ENCODE measurements at regions not wholly inside any gene's neighbourhood (a gene's known extent, or its start where the extent isn't known, plus 50 kb on each side); places are given as distances from the start of the nearest gene placed in this dataset.

DNA sequence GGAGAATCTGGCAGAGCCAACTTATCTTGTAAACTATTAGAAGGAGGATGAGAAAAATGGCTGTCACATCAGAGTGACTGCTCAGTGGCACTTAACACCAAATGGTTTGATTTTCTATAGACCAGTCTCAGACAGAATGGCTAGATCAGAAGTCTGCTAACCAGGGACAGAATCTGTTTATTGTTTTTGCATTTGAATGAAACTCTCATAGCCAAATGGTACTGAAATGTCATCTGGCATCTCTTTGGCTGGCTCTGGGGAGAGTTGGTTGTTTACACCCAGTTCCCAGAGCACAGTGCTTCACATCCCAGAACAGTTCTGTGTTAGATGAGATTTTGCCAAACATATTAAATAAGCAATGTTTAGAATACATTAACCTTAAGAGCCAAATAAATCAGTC lies 106.6 kb upstream of the HMHB1 start:
- DNase-seq (ENCODE audit: low spot score), result no peak
- Histone ChIP-seq H3K4me3 (no peak overlapping the region), H2AFZ (no peak overlapping the region), H3K4me2 (no peak overlapping the region), H3K4me1 (ENCODE audit: insufficient read depth) (no peaks in the 10 kb centered on the region), H3K36me3 (replicated peaks; ENCODE audit: insufficient read depth, low read depth) (no peaks in the 10 kb centered on the region), H3K9me3 (ENCODE audit: low read depth) (no peaks in the 10 kb centered on the region), H3K27me3 (no peaks in the 10 kb centered on the region), H4K20me1 (ENCODE audit: insufficient read depth, poor library complexity, severe bottlenecking) (no peaks in the 10 kb centered on the region), H3K79me2 (no peaks in the 10 kb centered on the region), H3K9me2 (replicated peaks; ENCODE audit: insufficient read depth) (no peaks in the 10 kb centered on the region), H3K27ac (no peak overlapping the region)
- TF ChIP-seq, protein P1, sequence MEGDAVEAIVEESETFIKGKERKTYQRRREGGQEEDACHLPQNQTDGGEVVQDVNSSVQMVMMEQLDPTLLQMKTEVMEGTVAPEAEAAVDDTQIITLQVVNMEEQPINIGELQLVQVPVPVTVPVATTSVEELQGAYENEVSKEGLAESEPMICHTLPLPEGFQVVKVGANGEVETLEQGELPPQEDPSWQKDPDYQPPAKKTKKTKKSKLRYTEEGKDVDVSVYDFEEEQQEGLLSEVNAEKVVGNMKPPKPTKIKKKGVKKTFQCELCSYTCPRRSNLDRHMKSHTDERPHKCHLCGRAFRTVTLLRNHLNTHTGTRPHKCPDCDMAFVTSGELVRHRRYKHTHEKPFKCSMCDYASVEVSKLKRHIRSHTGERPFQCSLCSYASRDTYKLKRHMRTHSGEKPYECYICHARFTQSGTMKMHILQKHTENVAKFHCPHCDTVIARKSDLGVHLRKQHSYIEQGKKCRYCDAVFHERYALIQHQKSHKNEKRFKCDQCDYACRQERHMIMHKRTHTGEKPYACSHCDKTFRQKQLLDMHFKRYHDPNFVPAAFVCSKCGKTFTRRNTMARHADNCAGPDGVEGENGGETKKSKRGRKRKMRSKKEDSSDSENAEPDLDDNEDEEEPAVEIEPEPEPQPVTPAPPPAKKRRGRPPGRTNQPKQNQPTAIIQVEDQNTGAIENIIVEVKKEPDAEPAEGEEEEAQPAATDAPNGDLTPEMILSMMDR (IDR thresholded peaks at IDR 0.05; ENCODE audit: poor library complexity), result no peak
- TF ChIP-seq EZH2 (IDR thresholded peaks at IDR 0.05; ENCODE audit: borderline replicate concordance) (no peak), EZH2phosphoT487 (IDR thresholded peaks at IDR 0.05; ENCODE audit: low read depth, severe bottlenecking, unreplicated experiment) (no peak)

DNA sequence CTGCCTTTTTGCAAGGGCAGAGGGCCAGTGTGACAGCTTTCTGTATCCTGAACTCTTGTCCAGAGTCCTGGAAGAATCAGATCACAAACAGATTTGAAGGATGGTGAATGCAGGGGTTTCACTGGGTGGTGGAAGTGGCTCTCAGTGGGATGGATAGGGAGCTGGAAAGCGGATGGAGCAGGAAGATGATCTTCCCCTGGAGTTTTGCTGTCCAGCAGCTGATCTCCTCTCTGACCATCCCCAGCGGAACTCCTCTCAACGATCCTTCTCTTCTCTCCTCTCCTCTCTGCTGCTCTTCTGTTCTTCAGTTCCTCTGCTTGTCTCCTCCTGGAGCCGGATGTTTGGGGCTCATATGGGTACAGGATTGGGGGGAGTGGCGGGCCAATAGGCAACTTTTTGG lies 108.3 kb upstream of the HMHB1 start:
- no peaks in the 10 kb centered on the region for H3K9me2 ChIP-seq (replicated peaks; ENCODE audit: insufficient read depth)
- no peaks in the 10 kb centered on the region for H3K36me3 ChIP-seq (replicated peaks; ENCODE audit: insufficient read depth, low read depth)
- H2AFZ ChIP-seq, result no peak overlapping the region
- H3K79me2 ChIP-seq, result no peaks in the 10 kb centered on the region
- H3K27ac ChIP-seq, result no peak overlapping the region
- H3K4me2 ChIP-seq, result no peak overlapping the region
- no peak overlapping the region for H3K4me3 ChIP-seq
- no peaks in the 10 kb centered on the region for H3K27me3 ChIP-seq
- H3K4me1 ChIP-seq (ENCODE audit: insufficient read depth), result no peaks in the 10 kb centered on the region
- DNase-seq (ENCODE audit: low spot score), result no peak
- H3K9me3 ChIP-seq (ENCODE audit: low read depth), result no peaks in the 10 kb centered on the region
- whole genome bisulfite sequencing (ENCODE audit: low lambda C conversion rate, missing lambda C conversion rate), result 95% methylated on average over 5 of the region's 5 CpGs
- no peak for TF ChIP-seq EZH2phosphoT487 (IDR thresholded peaks at IDR 0.05; ENCODE audit: low read depth, severe bottlenecking, unreplicated experiment)
- TF ChIP-seq EZH2 (IDR thresholded peaks at IDR 0.05; ENCODE audit: borderline replicate concordance), result no peak
- no peaks in the 10 kb centered on the region for H4K20me1 ChIP-seq (ENCODE audit: insufficient read depth, poor library complexity, severe bottlenecking)

DNA sequence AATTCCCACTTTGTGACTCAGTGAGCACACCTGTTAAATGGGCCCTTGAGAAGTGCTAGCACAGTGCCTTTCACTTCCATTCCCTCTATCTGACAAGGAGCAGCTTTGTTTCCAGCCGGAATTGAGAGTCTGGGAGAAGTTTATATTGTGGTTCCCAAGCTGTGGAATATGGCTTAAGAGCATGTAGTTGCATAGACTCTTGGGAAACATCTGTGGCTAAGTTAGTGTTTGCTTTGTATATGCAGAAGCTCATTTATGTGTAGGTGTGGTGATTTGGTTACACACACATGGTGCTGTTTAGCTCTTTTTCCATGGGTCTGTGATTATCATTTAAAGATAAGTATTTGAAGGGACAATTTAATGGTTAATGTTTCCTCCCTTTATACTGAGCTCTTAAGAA lies 110.5 kb upstream of the HMHB1 start:
- H3K79me2 ChIP-seq, result no peaks in the 10 kb centered on the region
- TF ChIP-seq, protein P1 (IDR thresholded peaks at IDR 0.05; ENCODE audit: poor library complexity), result no peak
- TF ChIP-seq EZH2 (IDR thresholded peaks at IDR 0.05; ENCODE audit: borderline replicate concordance) (no peak), EZH2phosphoT487 (IDR thresholded peaks at IDR 0.05; ENCODE audit: low read depth, severe bottlenecking, unreplicated experiment) (no peak)
- no peaks in the 10 kb centered on the region for H3K9me2 ChIP-seq (replicated peaks; ENCODE audit: insufficient read depth)
- H3K4me1 ChIP-seq (ENCODE audit: insufficient read depth), result no peaks in the 10 kb centered on the region
- no peak overlapping the region for H2AFZ ChIP-seq
- no peak overlapping the region for H3K4me2 ChIP-seq
- no peaks in the 10 kb centered on the region for H3K36me3 ChIP-seq (replicated peaks; ENCODE audit: insufficient read depth, low read depth)
- H4K20me1 ChIP-seq (ENCODE audit: insufficient read depth, poor library complexity, severe bottlenecking), result no peaks in the 10 kb centered on the region
- 71% methylated on average over 1 of the region's 1 CpG for WGBS (ENCODE audit: low lambda C conversion rate, missing lambda C conversion rate)
- no peak overlapping the region for H3K27ac ChIP-seq
- no peaks in the 10 kb centered on the region for H3K9me3 ChIP-seq (ENCODE audit: low read depth)
- H3K4me3 ChIP-seq, result no peak overlapping the region
- no peaks in the 10 kb centered on the region for H3K27me3 ChIP-seq
- no peak for DNase-seq (ENCODE audit: low spot score)

DNA sequence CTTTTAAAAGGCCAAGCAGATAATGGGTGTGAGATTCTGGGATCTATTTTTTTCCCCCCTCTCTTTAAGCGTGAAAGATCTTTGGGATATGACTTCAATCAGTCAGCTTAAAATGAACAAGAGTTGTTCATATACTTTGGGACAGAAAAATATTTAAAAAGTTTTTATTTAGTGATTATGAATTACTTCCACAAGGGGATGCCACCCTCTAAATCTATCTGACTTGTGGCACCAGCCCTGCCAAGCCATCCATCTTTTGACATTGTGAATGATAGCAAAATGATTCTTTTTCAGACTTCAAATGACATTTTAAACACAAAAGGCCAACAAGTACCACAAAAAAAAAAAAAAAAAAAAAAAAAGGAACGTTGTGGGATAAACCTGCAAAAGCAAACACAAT lies 111.0 kb upstream of the HMHB1 start:
- 87% methylated on average over 2 of the region's 2 CpGs for WGBS (ENCODE audit: low lambda C conversion rate, missing lambda C conversion rate)
- H3K4me1 ChIP-seq (ENCODE audit: insufficient read depth), result no peaks in the 10 kb centered on the region
- no peak overlapping the region for H3K4me2 ChIP-seq
- DNase-seq (ENCODE audit: low spot score), result no peak
- no peaks in the 10 kb centered on the region for H3K9me2 ChIP-seq (replicated peaks; ENCODE audit: insufficient read depth)
- no peak overlapping the region for H3K4me3 ChIP-seq
- no peaks in the 10 kb centered on the region for H3K27me3 ChIP-seq
- no peaks in the 10 kb centered on the region for H3K9me3 ChIP-seq (ENCODE audit: low read depth)
- H4K20me1 ChIP-seq (ENCODE audit: insufficient read depth, poor library complexity, severe bottlenecking), result no peaks in the 10 kb centered on the region
- no peak overlapping the region for H2AFZ ChIP-seq
- no peaks in the 10 kb centered on the region for H3K36me3 ChIP-seq (replicated peaks; ENCODE audit: insufficient read depth, low read depth)
- no peaks in the 10 kb centered on the region for H3K79me2 ChIP-seq
- TF ChIP-seq EZH2 (IDR thresholded peaks at IDR 0.05; ENCODE audit: borderline replicate concordance) (no peak), EZH2phosphoT487 (IDR thresholded peaks at IDR 0.05; ENCODE audit: low read depth, severe bottlenecking, unreplicated experiment) (no peak)
- TF ChIP-seq, protein P1 (IDR thresholded peaks at IDR 0.05; ENCODE audit: poor library complexity), result no peak
- H3K27ac ChIP-seq, result no peak overlapping the region

Measured in hepatocyte (in vitro differentiated cells).